ENCODE measurements at regions not wholly inside any gene's neighbourhood (a gene's known extent, or its start where the extent isn't known, plus 50 kb on each side); places are given as distances from the start of the nearest gene placed in this dataset.

DNA sequence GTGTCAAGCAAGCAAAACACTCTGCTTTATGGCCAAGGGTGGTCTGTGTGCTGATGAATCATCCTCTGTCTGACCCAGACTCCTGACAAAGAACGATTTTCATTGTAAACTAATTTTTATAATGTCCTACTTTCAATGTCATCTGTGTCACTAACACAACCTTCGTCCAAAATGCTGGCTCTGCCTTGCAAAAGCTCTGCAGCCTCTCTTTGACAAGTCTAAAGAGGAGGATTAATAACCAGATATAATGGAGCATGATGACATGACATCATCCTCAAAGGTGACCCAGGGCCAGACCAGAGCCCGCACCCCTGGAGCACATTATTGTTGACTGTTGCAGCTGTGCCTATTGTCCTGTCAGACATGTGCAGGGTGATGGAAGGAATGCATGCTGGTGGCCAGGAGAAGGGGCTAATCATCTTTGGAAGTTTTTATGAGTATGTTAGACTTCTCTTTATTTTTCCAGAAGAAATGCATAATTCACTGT is 589.4 kb downstream of the NR2F1-AS1 start:
- Histone ChIP-seq H3K27me3 (ENCODE audit: insufficient read depth, poor library complexity, severe bottlenecking) (no peaks in the 10 kb centered on the region), H3K4me3 (replicated peaks; ENCODE audit: insufficient read depth, low read length) (no peak overlapping the region), H3K27ac (replicated peaks) (no peak overlapping the region)
- no peak for TF ChIP-seq SPI1 (IDR thresholded peaks at IDR 0.05; ENCODE audit: borderline replicate concordance, low read depth)
- TF ChIP-seq GABPA (IDR thresholded peaks at IDR 0.05; ENCODE audit: low read depth), result no peak
- TF ChIP-seq, protein P1, sequence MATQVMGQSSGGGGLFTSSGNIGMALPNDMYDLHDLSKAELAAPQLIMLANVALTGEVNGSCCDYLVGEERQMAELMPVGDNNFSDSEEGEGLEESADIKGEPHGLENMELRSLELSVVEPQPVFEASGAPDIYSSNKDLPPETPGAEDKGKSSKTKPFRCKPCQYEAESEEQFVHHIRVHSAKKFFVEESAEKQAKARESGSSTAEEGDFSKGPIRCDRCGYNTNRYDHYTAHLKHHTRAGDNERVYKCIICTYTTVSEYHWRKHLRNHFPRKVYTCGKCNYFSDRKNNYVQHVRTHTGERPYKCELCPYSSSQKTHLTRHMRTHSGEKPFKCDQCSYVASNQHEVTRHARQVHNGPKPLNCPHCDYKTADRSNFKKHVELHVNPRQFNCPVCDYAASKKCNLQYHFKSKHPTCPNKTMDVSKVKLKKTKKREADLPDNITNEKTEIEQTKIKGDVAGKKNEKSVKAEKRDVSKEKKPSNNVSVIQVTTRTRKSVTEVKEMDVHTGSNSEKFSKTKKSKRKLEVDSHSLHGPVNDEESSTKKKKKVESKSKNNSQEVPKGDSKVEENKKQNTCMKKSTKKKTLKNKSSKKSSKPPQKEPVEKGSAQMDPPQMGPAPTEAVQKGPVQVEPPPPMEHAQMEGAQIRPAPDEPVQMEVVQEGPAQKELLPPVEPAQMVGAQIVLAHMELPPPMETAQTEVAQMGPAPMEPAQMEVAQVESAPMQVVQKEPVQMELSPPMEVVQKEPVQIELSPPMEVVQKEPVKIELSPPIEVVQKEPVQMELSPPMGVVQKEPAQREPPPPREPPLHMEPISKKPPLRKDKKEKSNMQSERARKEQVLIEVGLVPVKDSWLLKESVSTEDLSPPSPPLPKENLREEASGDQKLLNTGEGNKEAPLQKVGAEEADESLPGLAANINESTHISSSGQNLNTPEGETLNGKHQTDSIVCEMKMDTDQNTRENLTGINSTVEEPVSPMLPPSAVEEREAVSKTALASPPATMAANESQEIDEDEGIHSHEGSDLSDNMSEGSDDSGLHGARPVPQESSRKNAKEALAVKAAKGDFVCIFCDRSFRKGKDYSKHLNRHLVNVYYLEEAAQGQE (IDR thresholded peaks at IDR 0.05; ENCODE audit: insufficient replicate concordance, low read depth), result no peak
- TF ChIP-seq POLR2AphosphoS5 (IDR thresholded peaks at IDR 0.05; ENCODE audit: low read depth), result no peak
- TF ChIP-seq, protein P2, sequence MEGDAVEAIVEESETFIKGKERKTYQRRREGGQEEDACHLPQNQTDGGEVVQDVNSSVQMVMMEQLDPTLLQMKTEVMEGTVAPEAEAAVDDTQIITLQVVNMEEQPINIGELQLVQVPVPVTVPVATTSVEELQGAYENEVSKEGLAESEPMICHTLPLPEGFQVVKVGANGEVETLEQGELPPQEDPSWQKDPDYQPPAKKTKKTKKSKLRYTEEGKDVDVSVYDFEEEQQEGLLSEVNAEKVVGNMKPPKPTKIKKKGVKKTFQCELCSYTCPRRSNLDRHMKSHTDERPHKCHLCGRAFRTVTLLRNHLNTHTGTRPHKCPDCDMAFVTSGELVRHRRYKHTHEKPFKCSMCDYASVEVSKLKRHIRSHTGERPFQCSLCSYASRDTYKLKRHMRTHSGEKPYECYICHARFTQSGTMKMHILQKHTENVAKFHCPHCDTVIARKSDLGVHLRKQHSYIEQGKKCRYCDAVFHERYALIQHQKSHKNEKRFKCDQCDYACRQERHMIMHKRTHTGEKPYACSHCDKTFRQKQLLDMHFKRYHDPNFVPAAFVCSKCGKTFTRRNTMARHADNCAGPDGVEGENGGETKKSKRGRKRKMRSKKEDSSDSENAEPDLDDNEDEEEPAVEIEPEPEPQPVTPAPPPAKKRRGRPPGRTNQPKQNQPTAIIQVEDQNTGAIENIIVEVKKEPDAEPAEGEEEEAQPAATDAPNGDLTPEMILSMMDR (IDR thresholded peaks at IDR 0.05; ENCODE audit: insufficient read depth, low read length), result no peak
- DNase-seq (ENCODE audit: low read depth in 1 of 2, low spot score in 1 of 2), result no peak

DNA sequence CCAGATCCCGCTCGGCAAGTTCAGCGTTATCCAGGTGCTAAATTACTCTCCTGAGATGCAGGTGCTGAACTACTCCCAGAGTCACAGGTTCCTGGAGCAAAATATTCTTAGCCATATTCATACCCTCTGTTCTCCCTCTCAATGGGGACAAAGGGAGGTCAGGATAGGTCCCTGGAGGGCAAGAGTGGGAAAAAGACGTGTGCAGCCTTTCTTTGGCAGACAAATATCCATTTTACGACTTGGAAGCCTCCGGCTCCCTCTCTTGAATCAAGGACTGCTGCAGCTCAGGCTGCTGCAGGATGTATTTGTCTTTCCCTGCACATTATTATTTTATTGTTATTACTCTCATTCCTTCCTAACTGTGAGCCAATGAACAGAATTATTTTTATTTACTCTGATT is 590.2 kb downstream of the NR2F1-AS1 start:
- TF ChIP-seq GABPA (IDR thresholded peaks at IDR 0.05; ENCODE audit: low read depth) (no peak), SPI1 (IDR thresholded peaks at IDR 0.05; ENCODE audit: borderline replicate concordance, low read depth) (no peak), POLR2AphosphoS5 (IDR thresholded peaks at IDR 0.05; ENCODE audit: low read depth) (no peak)
- TF ChIP-seq, protein P1 (IDR thresholded peaks at IDR 0.05; ENCODE audit: insufficient replicate concordance, low read depth), result no peak
- TF ChIP-seq, protein P2 (IDR thresholded peaks at IDR 0.05; ENCODE audit: insufficient read depth, low read length), result no peak
- DNase-seq (ENCODE audit: low read depth in 1 of 2, low spot score in 1 of 2), result no peak

DNA sequence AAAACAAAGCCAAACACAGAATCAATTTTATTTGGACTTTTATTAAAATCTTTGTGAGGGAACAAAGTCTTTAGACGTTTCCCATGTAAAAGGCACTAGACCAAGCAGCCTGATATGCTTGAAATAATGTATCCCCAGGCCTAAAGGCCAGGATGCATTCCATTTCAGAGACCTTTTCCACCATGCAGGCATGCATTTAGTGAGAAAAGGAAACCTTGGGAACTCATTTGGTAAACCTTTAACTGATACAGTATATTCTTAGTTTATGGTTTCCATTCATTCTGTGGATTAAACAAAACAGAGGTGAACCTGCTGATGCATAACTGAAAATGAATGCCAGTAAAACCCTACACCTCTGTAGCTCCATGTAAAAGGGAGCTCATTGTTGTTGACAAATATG is 600.0 kb downstream of the NR2F1-AS1 start:
- TF ChIP-seq GABPA (IDR thresholded peaks at IDR 0.05; ENCODE audit: low read depth), result no peak
- TF ChIP-seq, protein P1 (IDR thresholded peaks at IDR 0.05; ENCODE audit: insufficient replicate concordance, low read depth), result no peak
- TF ChIP-seq, protein P2 (IDR thresholded peaks at IDR 0.05; ENCODE audit: insufficient read depth, low read length), result no peak
- no peak for TF ChIP-seq SPI1 (IDR thresholded peaks at IDR 0.05; ENCODE audit: borderline replicate concordance, low read depth)
- no peak for TF ChIP-seq POLR2AphosphoS5 (IDR thresholded peaks at IDR 0.05; ENCODE audit: low read depth)
- Histone ChIP-seq H3K4me3 (replicated peaks; ENCODE audit: insufficient read depth, low read length) (no peak overlapping the region), H3K27me3 (ENCODE audit: insufficient read depth, poor library complexity, severe bottlenecking) (no peaks in the 10 kb centered on the region), H3K27ac (replicated peaks) (no peak overlapping the region)
- no peak for DNase-seq (ENCODE audit: low read depth in 1 of 2, low spot score in 1 of 2)

More for the DNA sequence above, 590.2 kb downstream of the NR2F1-AS1 start:
- Histone ChIP-seq H3K27ac (replicated peaks) (no peak overlapping the region), H3K27me3 (ENCODE audit: insufficient read depth, poor library complexity, severe bottlenecking) (no peaks in the 10 kb centered on the region), H3K4me3 (replicated peaks; ENCODE audit: insufficient read depth, low read length) (no peak overlapping the region)

Data from HL-60 (cell line).